GM23338 (cell line): ENCODE measurements at regions not wholly inside any gene's neighbourhood (a gene's known extent, or its start where the extent isn't known, plus 50 kb on each side); places are given as distances from the start of the nearest gene placed in this dataset.

Experiments used
- ATAC-seq: fragments of 200-7000 bp; cut with Tn5 transposase; 3 replicates; pipeline ENCODE4 v1.9.1; 2020
- DNase-seq: peaks from one replicate; pipeline ENCODE4 v3.0.0-alpha.2; 2015; ENCODE audit warnings: low spot score
- H2AFZ ChIP-seq: fragments of 200-600 bp; sonication (generic); 2 replicates; pipeline ENCODE4 v1.8.0; 2016; ENCODE audit warnings: antibody characterized with exemption, mild to moderate bottlenecking, moderate library complexity
- H3F3A ChIP-seq: fragments of 200-600 bp; sonication (generic); replicated peaks from 2 replicates; pipeline ENCODE4 v1.8.0; 2017; ENCODE audit warnings: antibody characterized with exemption, mixed run types, low read depth
- H3K27ac ChIP-seq: fragments of 200-600 bp; sonication (generic); 2 replicates; pipeline ENCODE4 v1.6.1; 2016; ENCODE audit warnings: low read depth
- H3K27me3 ChIP-seq: fragments of 200-600 bp; sonication (generic); 2 replicates; pipeline ENCODE4 v1.8.0; 2016; ENCODE audit warnings: mild to moderate bottlenecking, mixed run types, moderate library complexity; ENCODE audit not compliant: insufficient read depth
- H3K36me3 ChIP-seq: fragments of 200-600 bp; sonication (generic); 2 replicates; pipeline ENCODE4 v1.8.0; 2016; ENCODE audit warnings: mild to moderate bottlenecking; ENCODE audit not compliant: insufficient read depth
- H3K4me1 ChIP-seq: fragments of 200-600 bp; sonication (generic); 2 replicates; pipeline ENCODE4 v1.8.0; 2016; ENCODE audit warnings: mild to moderate bottlenecking, moderate library complexity; ENCODE audit not compliant: insufficient read depth
- H3K4me2 ChIP-seq: fragments of 200-600 bp; sonication (generic); 2 replicates; pipeline ENCODE4 v1.7.1; 2017; ENCODE audit warnings: mixed run types
- H3K4me3 ChIP-seq: fragments of 200-600 bp; sonication (generic); 2 replicates; pipeline ENCODE4 v1.6.1; 2016; ENCODE audit warnings: mixed run types
- H3K79me2 ChIP-seq: fragments of 200-600 bp; sonication (generic); replicated peaks from 2 replicates; pipeline ENCODE4 v1.8.0; 2017; ENCODE audit warnings: mild to moderate bottlenecking; ENCODE audit not compliant: insufficient read depth
- H3K9me2 ChIP-seq: fragments of 200-600 bp; sonication (generic); 2 replicates; pipeline ENCODE4 v1.8.0; 2017; ENCODE audit not compliant: insufficient read depth
- H4K20me1 ChIP-seq: fragments of 200-600 bp; sonication (generic); replicated peaks from 2 replicates; pipeline ENCODE4 v1.8.0; 2017; ENCODE audit warnings: mild to moderate bottlenecking; ENCODE audit not compliant: insufficient read depth
- H3K27ac Mint-ChIP-seq: 2 replicates; pipeline ENCODE4 v1.8.0; 2020; ENCODE audit warnings: inconsistent platforms, mild to moderate bottlenecking, moderate library complexity, mixed read lengths
- H3K27me3 Mint-ChIP-seq: 3 replicates; pipeline ENCODE4 v1.8.0; 2022; ENCODE audit warnings: low read depth, mild to moderate bottlenecking, moderate library complexity, mixed read lengths, inconsistent platforms; ENCODE audit not compliant: insufficient read depth, poor library complexity
- H3K36me3 Mint-ChIP-seq: 3 replicates; pipeline ENCODE4 v1.8.0; 2021; ENCODE audit warnings: low read depth, mild to moderate bottlenecking, inconsistent platforms, moderate library complexity, mixed read lengths
- H3K4me1 Mint-ChIP-seq: 3 replicates; pipeline ENCODE4 v1.8.0; 2020; ENCODE audit warnings: mild to moderate bottlenecking, inconsistent platforms, mixed read lengths
- H3K4me3 Mint-ChIP-seq: 3 replicates; pipeline ENCODE4 v1.8.0; 2021; ENCODE audit warnings: moderate library complexity, mild to moderate bottlenecking, inconsistent platforms, mixed read lengths
- H3K9me3 Mint-ChIP-seq: 3 replicates; pipeline ENCODE4 v1.8.0; 2020; ENCODE audit warnings: moderate library complexity, mild to moderate bottlenecking, inconsistent platforms, mixed read lengths
- EZH2phosphoT487 ChIP-seq: fragments of 200-600 bp; sonication (generic); IDR thresholded peaks from one replicate; pipeline ENCODE4 v1.8.1; 2018; ENCODE audit warnings: antibody characterized with exemption; ENCODE audit not compliant: unreplicated experiment
- STAT1 ChIP-seq: IDR thresholded peaks from one replicate; pipeline ENCODE4 v1.6.1; 2016; ENCODE audit warnings: antibody characterized with exemption; ENCODE audit not compliant: unreplicated experiment
- ZNF114 ChIP-seq: fragments of 250-450 bp; sonication (Bioruptor Pico); IDR thresholded peaks from 2 replicates; pipeline ENCODE4 v1.5.0; 2020; ENCODE audit warnings: mild to moderate bottlenecking, moderate library complexity
- ZNF331 ChIP-seq: fragments of 250-450 bp; sonication (Bioruptor Pico); IDR thresholded peaks from 2 replicates; pipeline ENCODE4 v1.5.0; 2020; ENCODE audit warnings: low read depth, mild to moderate bottlenecking, moderate library complexity
- ZNF462 ChIP-seq: fragments of 250-450 bp; sonication (Bioruptor Pico); IDR thresholded peaks from 2 replicates; pipeline ENCODE4 v1.5.0; 2020; ENCODE audit warnings: mild to moderate bottlenecking, moderate library complexity

DNA sequence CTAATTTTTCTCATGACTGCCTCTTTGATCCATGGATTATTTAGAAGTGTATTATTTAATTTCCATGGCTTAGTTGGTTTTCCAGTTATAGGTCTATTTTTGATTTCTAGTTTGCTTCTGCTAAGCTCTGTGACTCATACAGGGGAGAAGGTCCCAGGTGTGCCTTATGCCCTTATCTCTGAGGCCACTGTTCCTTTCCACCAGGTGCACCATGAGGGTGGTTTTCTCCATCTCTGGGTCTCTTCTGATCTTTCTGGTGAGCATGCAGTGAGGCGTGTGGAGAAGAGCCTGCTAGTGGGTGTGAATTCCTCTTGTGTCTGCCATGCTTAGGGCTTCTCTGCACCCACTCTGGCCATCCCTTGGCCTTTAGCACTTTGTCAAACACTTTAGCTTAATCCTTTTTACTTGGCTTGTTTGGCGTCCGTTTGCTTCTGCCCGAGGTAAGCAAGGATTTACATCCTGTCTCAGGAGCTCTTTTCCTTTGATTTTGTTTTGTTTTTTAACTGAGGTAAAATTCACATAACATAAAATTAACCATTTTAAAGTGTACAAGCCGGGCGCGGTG, 129.8 kb upstream of the ARL4C start (continued):
- no peak for TF ChIP-seq ZNF462

DNA sequence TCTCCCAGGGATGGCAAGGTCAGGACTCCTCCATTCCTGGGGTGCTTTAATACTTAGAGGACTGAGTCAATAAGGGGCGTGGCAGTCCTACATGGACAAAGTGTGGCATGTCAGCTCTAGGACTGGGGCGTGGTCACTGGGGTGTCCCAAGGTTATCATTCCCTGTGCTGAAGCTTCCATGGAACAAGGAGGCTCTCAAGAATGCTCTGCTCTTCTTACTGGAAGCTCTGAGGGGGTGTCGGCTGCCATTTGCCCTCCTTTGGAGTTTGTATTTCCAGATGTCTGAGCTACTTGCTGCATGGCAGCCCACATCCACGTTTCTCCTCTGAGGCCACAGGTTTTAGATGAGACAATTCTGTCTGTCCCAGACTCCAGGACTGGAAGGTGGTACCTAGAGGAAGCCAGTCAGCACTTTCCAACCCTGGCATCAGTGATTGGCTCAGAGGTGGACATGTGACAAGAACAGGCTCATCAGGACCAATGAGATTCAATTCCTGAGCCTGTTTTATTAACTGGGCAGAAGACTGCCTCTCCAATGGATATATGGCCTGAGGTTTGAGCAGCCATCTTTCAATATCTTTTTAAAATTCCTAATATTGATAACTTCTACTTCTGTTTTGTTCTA, 128.9 kb upstream of the ARL4C start:
- Histone ChIP-seq H3F3A (no peaks in the 10 kb centered on the region), H3K36me3 (no peaks in the 10 kb centered on the region), H3K4me1 (peaks cover 18% of the 10 kb centered on the region), H2AFZ (no peak overlapping the region), H3K27ac (no peak overlapping the region), H3K79me2 (no peaks in the 10 kb centered on the region), H3K27me3 (no peaks in the 10 kb centered on the region), H3K9me2 (peaks cover 25% of the 10 kb centered on the region; the same call in 1 of the 2 replicates), H3K4me3 (no peak overlapping the region), H4K20me1 (no peaks in the 10 kb centered on the region), H3K4me2 (no peak overlapping the region)
- peaks cover 27% of the 10 kb centered on the region for H3K4me1 Mint-ChIP-seq
- DNase-seq (no peak), ATAC-seq (no peak)
- H3K27ac Mint-ChIP-seq, result no peak overlapping the region
- H3K9me3 Mint-ChIP-seq, result 0 out of 3 replicates have a peak, but pooled peaks cover 3% of the 10 kb centered on the region
- H3K27me3 Mint-ChIP-seq, result peaks cover 6% of the 10 kb centered on the region
- H3K4me3 Mint-ChIP-seq, result no peak overlapping the region
- H3K36me3 Mint-ChIP-seq, result 0 out of 3 replicates have a peak, but pooled peaks cover 5% of the 10 kb centered on the region
- TF ChIP-seq EZH2phosphoT487, result no peak
- no peak for TF ChIP-seq ZNF114 (CRISPR knock-in tag)
- TF ChIP-seq STAT1, result no peak
- no peak for TF ChIP-seq ZNF462
- no peak for TF ChIP-seq ZNF331 (CRISPR knock-in tag)
